NCI-H1417 (cell line): ENCODE measurements at regions not wholly inside any gene's neighbourhood (a gene's known extent, or its start where the extent isn't known, plus 50 kb on each side); places are given as distances from the start of the nearest gene placed in this dataset.

Experiments
- DNase-seq, 3 experiments: peaks; one replicate each; lab custom pipeline; 2025; lab: John Stamatoyannopoulos, UW

DNA sequence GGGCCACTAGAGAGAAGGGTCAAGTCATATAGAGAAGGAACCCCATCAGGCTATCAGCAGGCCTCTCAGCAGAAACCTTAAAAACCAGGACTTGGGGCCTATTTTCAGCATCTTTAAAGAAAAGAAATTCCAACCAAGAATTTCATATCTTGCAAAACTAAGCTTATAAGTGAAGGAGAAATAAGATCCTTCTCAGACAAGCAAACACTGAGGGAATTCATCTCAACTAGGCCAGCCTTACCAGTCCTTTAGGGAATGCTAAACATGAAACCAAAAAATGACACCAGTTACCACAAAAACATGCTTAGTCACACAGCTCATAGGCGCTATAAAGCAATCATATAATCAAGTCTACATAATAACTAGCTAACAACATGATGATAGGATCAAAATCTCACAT lies 407.1 kb downstream of the LRRC70 start:
- no peak for DNase-seq

DNA sequence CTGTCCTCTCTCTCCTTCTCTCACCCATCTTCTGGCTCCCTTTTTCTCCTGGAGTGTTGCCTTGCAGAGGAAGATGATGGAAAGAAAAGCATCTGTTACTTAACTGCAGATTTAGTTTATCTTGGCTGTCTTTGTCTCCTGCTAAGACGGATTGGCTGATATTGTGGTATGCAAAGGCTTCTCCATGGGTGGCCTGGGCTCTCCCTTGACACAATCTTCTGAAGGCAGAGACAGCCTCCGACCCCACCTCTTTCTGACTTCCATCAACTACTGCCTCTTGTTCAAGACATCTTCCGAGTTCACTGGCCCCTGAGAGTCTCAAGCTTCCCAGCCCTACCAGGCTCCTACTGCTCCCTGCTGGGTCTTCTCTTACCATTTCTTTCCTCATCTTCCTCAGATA lies 403.7 kb downstream of the LRRC70 start:
- no peak for DNase-seq

DNA sequence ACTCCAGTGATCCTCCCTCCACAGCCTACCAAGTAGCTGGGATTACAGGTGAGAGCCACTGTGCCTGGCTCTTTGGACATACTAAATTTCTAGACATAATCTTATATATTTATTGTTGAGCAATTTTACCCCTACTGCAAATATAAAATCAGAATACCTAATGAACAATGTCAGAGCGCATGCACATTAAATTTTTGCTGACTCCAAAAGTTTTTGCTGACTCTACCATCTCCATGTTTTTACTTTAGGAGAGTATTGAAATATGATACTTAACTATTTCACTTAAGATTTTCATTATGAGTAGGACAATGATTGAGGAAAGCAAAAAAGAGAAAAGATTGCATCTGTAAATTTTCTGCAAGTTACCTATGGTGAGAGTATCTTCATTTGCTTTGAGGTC lies 402.3 kb downstream of the LRRC70 start:
- no peak for DNase-seq

DNA sequence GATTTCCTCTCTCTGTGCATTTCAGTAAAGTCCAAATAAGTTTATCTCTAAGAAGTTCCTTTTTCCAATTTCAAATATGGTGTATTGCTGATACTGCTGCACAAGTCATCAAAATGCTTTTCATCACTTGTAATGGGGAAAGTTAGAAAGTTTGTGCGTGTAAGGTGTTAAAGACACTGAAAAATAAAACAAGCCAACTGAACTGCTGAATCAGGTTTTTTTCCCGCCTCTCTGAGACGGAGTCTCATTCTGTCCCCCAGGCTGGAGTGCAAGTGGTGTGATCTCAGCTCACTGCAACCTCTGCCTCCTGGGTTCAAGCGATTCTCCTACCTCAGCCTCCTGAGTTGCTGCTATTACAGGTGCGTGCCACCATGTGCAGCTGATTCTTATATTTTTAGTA lies 400.9 kb downstream of the LRRC70 start:
- DNase-seq: no peak

DNA sequence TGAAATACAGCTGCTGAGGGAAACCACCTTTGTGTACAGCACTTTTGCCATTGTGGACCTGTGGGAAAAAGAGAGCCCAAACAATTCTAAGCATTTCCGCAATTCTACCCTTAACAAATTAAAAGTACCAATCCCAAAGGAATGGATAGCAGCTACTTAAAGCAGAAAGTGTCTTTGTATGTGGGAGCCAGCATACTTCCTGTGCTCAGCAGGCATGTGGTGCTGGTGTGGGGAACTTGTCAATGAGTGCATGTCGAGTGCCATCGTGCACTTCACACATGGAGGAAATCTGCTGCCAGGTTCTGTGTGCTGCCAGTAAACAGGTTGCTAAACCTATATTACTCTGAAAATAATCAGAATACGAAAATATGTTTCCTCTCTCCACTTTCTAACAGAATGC lies 399.0 kb downstream of the LRRC70 start:
- DNase-seq: peak; percentile 20 to 49 (median 42)

DNA sequence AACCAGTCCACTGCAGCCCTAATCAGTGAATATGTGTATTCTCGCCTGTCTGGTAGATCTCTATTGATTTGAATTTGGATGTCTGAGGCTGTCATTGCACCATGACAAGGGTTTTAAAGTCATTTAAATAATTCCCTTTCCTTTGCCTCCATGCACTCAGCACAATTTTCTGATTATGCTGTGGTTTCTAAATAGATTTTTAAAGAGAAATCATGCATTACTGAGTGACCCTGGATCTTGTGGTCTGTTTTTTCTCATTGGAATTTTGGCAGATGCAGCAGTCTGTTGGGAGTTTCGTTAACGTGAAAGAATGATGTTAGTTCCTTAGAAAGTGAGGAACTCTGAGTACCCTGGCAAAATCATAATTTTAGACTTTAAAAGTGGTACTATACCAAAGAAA lies 396.0 kb downstream of the LRRC70 start:
- DNase-seq: peak in 1 of 3 experiments; percentile 13

DNA sequence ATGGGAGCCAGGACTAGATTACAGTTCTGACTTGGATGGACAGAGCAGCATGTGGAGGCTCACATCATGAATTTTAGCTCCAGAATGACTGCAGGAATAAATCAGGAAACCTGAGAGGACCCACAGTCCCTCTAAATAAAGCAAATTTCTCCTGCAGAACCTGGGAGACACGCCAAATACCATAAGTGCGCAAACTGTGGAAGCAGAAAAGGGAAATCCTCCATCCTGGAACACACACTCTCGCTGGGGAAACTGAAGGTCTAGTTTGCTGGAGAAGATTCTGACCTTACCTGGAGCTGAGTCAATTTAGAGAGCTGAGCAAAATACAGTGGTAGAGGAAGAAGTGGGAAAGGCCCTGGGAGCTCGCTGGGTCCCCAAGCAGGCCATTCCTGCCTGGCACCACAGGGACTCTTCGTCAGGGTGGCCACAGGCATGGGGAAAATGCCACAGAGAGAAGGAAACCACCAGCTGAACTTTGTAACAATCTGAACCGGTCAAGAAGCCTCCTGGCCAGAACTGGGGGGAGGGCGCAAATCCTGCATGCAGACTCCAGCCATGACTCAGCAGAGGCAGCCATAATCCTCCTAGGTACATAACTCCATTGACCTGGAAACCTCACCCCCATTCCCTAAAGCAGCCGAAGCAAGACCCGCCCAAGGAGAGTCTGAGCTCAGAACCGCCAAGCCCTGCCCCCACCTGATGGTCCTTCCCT lies 390.9 kb downstream of the LRRC70 start:
- no peak for DNase-seq

DNA sequence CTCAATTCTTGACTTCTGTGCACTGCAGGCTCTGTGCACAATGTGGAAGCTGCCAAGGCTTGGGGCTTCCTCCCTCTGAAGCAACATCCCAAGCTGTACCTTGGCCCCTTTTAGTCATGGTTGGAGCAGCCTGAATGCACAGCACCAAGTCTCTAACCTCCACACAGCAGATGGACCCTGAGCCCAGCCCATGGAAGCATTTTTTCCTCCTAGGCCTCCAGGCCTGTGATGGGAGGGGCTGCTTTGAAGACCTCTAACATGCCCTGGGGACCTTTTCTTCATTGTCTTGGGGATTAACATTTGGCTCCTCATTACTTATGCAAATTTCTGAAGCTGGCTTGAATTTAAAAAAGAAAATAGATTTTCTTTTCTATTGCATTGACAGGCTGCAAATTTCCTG lies 385.8 kb downstream of the LRRC70 start:
- no peak for DNase-seq

DNA sequence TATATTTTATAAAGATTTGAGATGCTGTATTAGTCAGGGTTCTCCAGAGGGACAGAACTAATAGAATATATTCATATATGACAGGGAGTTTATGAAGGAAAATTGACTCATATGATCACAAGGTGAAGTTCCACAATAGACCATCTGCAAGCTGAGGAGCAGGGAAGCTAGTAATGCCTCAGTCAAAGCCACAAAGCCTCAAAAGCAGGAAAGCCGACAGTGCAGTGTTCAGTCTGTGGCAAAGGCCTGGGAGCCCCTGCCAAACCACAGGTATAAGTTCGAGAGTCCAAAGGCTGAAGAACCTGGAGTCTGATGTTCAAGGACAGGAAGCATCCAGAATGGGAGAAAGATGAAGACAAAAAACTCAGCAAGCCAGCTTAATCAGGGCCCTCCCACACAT lies 382.2 kb downstream of the LRRC70 start:
- no peak for DNase-seq

DNA sequence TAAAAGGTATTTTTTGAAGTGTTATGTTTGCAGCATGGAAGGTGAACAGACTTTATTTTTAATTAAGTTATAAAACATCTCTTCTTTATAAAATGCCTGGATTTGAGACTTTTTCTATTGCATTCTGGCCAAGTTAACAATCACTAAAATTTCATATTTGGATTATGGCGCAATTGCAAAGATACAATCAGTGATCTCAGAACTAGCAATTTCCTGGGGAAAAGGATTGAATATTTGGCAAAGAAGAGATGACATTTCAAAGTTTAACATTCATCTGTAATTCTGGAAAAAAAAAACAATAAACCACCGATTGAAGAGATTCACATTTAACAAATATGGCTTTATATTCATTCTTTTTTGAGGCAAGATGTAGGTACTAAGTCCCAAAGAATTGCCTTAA lies 378.0 kb downstream of the LRRC70 start:
- no peak for DNase-seq

DNA sequence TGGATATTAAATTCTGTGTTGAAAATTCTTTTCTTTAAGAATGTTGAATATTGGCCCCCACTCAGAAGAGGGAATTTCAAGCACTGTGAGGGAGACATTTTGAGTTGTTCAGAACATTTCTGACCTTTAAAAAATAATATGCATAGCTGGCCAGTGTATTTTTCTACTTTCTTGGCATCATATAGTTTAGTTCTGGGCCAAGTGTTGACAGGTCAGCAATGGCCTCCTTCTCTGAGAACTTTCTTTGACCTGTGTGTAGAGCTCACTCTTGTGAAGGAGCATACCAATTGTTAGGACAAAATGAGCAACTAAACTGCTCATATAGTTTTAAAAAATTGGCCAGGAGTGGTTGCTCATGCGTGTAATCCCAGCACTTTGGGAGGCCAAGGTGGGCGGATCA lies 376.0 kb downstream of the LRRC70 start:
- no peak for DNase-seq

DNA sequence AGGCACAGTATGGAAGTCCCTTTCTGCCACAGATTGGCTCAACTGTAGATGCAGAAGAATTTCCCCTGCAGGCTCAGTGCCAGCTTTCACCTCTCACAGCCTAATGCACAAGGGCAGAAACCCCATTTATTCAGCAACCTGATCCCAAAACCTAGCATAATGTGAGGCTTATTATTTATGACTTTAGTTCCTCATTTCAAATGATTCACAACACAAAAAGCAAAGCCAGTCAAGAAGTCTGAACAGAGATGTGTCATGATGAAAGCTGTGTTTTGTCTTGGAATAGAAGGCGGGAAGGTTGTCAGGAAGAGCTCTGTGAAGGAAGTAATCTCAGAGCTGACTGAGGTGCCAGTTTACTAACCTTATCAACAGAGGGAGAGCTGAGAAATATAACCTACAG lies 369.7 kb downstream of the LRRC70 start:
- DNase-seq: no peak

DNA sequence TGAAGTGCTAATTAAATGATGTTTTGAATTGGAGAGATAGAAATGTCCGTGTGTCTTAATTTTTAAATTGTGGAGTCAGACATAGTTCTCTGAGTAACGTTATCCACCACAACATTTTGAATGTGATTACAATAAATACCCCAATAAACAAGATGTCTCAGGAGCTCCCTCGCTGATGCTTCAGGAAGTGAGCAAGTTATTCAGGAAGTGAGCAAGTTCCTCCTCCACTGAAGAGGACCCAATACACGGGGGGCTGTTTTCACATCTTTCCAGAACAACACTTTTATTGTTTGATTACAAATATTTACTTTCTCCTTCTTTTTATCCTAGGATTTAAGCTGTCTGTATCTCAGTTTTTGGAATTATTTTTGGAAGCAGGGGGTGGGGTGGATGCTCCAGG lies 363.8 kb downstream of the LRRC70 start:
- DNase-seq: no peak

DNA sequence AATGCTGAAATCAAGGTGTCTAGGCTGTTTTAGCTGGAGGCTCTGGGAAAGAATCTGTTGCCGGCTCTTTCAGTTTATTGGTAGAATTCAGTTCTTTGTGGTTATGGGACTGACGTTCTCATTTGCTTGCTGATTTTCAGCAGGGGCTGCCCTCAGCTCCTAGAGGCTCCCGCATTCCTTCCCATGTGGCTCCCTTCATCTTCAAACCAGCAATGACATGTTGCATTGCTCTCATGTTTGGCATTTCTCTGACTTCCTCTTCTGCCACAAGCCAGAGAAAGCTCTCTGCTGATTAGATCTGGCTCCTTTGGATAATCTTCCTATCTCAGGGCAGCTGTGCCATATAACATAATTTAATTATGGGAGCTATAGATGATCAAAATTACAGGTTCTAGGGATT lies 360.3 kb downstream of the LRRC70 start:
- no peak for DNase-seq

DNA sequence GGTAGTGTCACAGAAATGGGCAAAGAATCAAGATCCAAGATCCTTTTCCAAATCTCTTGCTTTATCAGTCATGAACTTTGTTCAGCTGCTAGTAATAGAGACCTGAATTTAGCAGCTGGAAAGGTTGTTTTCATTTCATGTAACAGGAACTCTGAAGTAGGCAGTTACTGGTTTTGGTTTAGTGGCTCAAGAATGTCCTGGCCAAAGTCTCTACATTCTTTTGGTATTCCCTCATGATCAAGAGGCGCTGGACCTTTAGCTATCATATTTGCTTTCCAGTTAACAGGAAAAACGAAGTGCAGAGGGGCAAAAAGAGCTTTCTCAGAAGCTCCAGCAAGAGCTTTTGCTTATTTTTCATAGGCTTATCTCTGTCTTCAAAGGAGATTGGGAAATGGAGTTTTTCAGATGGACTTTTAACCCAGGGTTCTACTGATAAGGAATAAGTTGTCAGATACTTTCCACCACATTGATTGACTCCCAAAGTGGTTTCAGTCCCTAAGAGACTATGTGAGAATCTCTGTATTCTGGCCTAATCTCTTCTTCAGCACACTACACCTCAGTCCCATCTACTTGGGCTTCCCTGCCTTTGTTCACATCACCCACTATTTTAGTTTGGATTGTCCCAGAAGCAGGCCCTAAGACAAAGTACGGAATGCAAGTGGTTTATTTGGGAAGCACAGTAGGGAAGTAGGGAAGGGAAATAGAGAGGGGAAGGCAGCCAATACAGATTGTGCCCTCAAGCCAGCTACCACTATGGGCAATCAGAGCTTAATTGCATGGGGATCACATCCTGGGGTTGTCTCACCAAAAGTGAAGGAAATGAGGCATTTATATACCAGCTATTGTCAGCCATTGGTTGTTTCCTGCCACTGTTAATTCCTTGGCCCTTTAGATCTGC lies 359.3 kb downstream of the LRRC70 start:
- DNase-seq: no peak

DNA sequence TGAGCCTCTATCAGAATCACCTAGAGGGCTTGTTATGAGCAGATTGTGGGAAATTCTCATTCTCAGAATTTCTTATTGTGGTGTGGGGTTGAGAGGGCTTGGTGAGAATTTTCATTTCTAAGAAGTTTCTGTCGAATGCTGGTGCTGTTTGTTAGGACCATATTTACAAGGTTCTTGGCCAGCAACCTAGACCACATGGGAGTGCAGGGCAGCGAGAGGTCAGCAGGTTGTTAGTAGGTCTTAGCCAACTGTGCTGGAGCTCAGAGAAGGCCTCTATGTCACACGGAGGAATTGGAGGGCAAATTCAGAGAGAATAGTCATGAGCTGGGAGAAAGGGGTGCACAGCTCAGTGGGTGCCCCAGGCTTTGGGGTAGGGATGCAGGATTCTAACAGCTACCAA lies 357.0 kb downstream of the LRRC70 start:
- DNase-seq: no peak

DNA sequence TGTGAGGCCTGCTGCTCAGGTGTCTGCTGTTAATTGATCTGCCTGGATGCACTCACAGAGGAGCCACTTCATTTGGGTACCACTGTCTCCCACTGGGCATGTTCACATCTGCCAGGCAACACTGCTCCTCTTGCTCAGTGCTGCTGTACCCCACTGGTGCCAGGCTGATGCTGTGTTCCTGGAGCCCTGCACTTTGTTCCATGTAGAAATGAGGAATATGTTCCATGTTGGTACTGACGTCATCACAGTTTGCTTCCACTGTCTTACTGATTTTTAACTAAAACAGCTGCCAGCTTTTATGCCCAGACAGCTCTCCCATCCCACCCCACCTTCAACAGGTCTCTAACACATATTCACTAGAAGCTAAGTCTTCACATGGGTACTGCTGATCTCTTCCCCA lies 355.7 kb downstream of the LRRC70 start:
- DNase-seq: peak in 1 of 3 experiments; percentile 38

DNA sequence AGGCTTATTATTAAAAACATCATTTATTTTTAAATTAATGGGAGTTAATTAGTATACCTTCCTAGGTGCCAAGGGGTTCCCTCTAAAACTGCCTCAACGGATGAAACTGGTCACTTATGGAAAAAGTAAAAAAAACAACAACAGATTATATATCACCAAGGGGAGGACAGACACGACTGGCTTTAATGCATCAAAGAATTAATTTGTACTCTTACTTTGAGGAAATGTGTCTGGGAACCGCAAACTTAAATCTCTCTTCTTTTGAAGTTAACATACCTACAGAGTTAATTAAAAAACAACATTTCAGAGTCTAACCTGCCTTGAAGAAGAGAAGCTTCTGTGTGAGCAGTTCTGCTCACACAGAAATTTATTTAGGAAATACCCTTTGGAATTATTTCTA lies 354.6 kb downstream of the LRRC70 start:
- DNase-seq: no peak

DNA sequence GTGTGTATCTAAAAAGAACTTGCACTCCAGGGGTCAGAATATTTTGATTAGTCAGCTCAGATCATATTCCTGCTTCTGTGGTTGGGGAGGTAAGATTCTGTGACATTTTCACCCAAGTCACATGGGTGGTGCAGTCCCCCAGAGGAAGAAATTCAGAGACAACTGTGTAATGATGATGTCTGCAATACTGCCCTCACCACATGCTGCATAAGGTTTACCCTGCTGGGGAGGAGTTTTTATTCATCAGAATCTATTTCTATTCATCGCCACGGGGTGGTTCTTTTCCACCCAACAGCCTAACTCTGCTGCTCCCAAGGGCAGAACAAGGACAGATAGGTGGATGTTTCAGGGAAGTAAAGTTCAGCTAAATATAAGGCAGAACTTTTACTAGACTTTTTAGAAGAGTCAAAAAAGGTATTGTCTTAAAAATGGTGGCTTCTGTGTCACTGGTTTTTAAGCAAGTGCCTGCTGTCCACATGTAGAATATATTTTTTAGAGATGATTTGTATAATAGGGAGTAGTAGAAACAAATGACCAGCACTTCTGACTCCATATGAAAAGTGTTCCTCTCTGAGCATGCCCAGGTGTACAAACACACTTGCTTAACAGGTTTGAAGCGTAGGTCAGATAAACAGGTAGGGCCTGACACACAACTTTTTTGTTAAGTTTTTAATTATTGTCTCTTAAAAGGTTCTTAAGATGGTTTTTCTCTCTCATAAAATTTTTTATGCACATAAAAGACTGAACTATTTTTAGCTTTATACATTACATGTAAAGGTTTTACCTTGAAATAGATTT lies 352.7 kb downstream of the LRRC70 start:
- no peak for DNase-seq

DNA sequence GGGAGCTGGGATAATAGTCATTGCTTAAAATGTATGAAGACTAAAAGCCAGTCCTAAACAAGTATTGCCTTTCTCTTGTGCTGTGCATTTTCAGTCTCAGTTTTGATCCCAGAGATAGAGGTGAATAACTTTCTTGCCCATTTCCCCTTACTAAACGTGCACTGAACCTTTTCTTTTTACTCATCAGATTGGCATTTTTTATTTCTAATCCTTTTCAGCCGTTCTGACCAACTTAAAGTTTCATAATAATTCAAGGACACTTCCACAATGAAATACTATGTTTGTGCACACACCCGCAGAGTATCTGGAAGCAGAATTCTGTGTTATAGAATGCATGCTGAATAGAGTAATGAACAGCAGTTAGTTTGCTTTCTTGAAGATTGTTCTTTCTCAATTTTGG lies 343.6 kb downstream of the LRRC70 start:
- DNase-seq: no peak

DNA sequence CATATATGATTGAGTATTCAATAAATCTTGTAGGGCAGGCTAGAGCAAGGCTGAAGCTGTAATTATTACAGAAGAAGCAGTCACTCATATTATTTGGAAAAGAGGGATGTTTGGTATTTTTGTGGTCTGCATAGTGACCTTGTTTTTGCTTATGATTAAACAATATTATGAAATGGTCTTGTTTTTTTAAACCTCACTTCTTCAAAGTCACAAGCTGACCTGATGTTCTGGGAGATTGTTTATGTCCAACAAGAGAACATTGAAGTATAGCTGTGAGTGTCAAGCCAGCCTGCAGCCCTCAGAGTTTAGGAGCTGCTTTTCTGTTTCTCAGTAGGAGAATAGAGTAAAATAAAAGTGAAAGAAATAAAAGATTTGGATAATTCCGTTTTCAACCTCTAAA lies 342.2 kb downstream of the LRRC70 start:
- DNase-seq: no peak

DNA sequence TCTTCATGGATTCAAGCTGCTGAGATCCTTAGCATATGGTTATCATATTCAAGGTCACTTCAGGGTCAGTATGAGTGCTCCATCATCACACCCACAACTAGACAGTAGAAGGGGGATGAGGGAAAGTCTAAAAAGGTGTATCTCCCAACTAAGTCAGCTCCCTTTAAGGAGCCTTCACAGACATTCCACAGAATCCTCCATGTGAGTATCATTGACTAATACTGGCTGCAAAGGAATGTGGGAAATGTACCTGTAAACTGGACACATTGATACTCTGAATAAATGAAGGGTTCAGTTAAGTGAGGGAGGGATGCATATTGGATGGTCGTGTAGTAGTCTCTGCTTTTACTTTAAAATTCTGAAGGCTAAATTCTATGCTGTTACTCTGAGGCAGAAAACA lies 330.7 kb downstream of the LRRC70 start:
- no peak for DNase-seq

DNA sequence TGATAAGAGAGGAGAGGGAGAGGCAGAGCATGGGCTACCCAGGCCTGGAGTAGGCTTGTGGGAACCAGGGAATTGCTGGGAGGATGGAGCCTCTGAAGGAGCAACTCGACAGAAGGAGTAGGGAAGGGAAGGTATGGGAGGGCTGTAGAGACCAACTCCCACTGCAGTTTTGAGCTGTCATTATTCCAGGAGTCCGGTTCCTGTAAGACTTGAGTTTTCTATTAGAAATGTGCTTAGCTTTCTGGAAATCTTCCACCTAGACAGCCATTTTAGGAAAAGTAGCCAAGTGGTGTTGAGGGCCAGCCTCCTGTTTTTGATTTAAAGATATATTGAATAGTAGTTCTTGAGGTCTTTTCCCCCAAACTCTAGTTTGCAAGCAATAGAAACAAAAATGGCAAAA lies 323.5 kb downstream of the LRRC70 start:
- no peak for DNase-seq
